Spinal cord (tissue), 9 donors: ENCODE measurements at regions not wholly inside any gene's neighbourhood (a gene's known extent, or its start where the extent isn't known, plus 50 kb on each side); places are given as distances from the start of the nearest gene placed in this dataset.
"Not testable (repeated sequence)": the region's sequence is repeated elsewhere in the genome, so short reads cannot be mapped to it uniquely, and the experiment has no call there.

Source experiments
- DNase-seq, 6 donors: peaks; one replicate each; pipeline versions ENCODE4 v3.0.0 to v3.0.0-alpha.2; 2013 to 2015; ENCODE audit warnings: low spot score in 6 of 6, low read depth in 4 of 6
- H3K27ac ChIP-seq: one replicate; pipeline ENCODE4 v1.5.1; 2013; ENCODE audit warnings: low read depth, low read length, control low read depth
- H3K27me3 ChIP-seq: one replicate; pipeline ENCODE4 v1.6.1; 2013; ENCODE audit warnings: low read length; ENCODE audit not compliant: control insufficient read depth, insufficient read depth
- H3K36me3 ChIP-seq: one replicate; pipeline ENCODE4 v1.6.1; 2013; ENCODE audit warnings: low read length; ENCODE audit not compliant: control insufficient read depth, insufficient read depth
- H3K4me1 ChIP-seq: one replicate; pipeline ENCODE4 v1.6.1; 2013; ENCODE audit warnings: low read length; ENCODE audit not compliant: control insufficient read depth, insufficient read depth
- H3K4me3 ChIP-seq: one replicate; pipeline ENCODE4 v1.5.1; 2013; ENCODE audit warnings: low read depth, low read length, control low read depth
- H3K9me3 ChIP-seq: one replicate; pipeline ENCODE4 v1.6.1; 2013; ENCODE audit warnings: low read length; ENCODE audit not compliant: control insufficient read depth, insufficient read depth
- WGBS: methylation state at CpG from one replicate; pipeline ENCODE4 v1.1.5; 2013; ENCODE audit warnings: missing lambda C conversion rate; ENCODE audit not compliant: insufficient coverage; 5-methylcytosine and 5-hydroxymethylcytosine counted together
- donor health status: healthy.

DNA sequence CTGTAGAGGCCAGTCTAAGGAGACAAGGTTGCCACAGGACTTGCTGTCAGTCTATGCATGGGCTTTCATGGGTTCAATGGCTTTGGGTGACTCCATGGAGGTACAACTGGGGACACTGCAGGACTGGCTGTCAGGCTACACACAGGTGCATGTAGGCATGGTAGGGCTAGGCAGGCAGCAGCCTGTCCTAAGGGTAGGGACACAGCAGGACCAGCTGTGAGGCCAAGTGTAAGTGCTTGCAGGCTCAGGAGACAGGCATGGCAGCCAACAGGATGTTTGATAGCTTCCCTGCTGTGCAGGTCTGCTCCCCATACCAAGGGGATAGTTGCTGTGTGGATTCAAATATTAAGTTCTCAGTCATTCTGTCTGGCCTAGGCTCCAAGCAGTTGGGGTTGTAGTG, 181.0 kb upstream of the NPY start:
- H3K27ac ChIP-seq = no peak overlapping the region
- H3K9me3 ChIP-seq = peaks cover 1% of the 10 kb centered on the region
- no peaks in the 10 kb centered on the region for H3K36me3 ChIP-seq
- H3K4me3 ChIP-seq = no peak overlapping the region
- no peak for DNase-seq
- H3K4me1 ChIP-seq = no peaks in the 10 kb centered on the region
- H3K27me3 ChIP-seq = no peaks in the 10 kb centered on the region

DNA sequence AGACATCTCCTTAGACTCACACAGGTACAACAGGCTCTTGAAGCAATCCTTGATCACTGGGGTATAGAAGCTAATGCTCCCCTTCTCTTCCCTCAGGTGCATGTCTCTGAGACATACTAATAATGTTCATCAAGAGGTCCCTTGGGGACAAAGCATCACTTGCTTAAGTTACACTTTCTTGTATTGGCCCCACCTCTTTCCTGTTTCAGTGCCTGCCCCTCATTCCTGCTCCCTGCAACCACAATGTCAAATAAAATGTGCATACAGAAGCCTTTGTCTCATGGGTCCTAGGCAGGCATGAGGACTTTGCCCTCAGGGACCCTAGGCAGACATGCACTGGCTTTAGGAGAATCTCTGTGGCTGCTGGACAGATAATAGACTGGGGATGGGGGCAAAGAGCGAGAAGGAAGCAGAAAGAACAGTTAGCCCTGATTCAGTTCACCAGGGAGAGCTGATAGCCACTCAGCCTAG, 175.0 kb upstream of the NPY start:
- H3K27me3 ChIP-seq = no peaks in the 10 kb centered on the region
- H3K9me3 ChIP-seq = no peaks in the 10 kb centered on the region
- no peaks in the 10 kb centered on the region for H3K36me3 ChIP-seq
- H3K27ac ChIP-seq = no peak overlapping the region
- 94% methylated on average over 1 of the region's 1 CpG for WGBS
- no peak for DNase-seq
- no peaks in the 10 kb centered on the region for H3K4me1 ChIP-seq
- no peak overlapping the region for H3K4me3 ChIP-seq

DNA sequence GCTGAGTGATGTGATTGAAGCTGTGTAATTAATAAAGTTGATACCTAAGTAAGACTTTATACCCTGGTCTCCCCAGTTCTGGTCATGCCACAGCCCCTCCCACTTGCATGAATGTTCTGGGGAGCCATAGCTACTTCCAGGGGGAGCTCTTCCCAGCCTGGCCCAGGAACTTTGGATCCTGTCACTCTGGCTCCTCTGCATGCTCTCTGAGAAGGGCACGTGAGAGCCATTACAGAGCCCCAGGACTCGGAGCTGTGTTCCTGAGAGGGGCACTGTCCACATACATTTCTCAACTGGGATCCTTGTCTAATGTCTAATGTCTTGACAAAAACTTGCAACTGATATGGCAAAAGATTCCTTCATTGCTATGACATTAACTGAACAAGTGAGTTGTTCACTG, 173.9 kb upstream of the NPY start:
- no peaks in the 10 kb centered on the region for H3K9me3 ChIP-seq
- H3K4me3 ChIP-seq = no peak overlapping the region
- no peak overlapping the region for H3K27ac ChIP-seq
- H3K4me1 ChIP-seq = no peaks in the 10 kb centered on the region
- 78% methylated on average over 2 of the region's 2 CpGs for WGBS
- no peaks in the 10 kb centered on the region for H3K27me3 ChIP-seq
- no peaks in the 10 kb centered on the region for H3K36me3 ChIP-seq
- no peak for DNase-seq

DNA sequence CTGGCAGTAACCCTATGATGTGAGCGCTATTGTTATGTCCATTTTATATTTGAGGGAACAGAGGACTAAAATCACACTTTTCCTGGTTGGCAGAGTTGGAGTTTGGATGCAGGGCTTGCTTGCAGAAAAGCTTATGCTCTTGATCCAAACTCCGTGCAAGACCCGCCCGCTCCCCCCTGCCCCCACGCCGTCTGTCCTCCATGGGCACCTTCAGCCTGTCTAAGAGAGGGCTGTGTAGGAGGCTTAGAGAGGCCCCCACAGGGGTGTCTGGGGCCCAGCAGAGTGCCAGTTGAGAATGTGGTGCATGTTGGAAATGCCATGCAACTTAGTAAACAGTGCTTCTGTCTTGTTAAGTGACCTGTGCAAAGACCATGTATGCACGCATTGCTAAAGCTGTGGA, 170.5 kb upstream of the NPY start:
- 90% methylated on average over 7 of the region's 7 CpGs for WGBS
- Histone ChIP-seq H3K9me3 (no peaks in the 10 kb centered on the region), H3K36me3 (no peaks in the 10 kb centered on the region), H3K27ac (no peak overlapping the region), H3K27me3 (no peaks in the 10 kb centered on the region), H3K4me1 (no peaks in the 10 kb centered on the region), H3K4me3 (no peak overlapping the region)
- no peak for DNase-seq

DNA sequence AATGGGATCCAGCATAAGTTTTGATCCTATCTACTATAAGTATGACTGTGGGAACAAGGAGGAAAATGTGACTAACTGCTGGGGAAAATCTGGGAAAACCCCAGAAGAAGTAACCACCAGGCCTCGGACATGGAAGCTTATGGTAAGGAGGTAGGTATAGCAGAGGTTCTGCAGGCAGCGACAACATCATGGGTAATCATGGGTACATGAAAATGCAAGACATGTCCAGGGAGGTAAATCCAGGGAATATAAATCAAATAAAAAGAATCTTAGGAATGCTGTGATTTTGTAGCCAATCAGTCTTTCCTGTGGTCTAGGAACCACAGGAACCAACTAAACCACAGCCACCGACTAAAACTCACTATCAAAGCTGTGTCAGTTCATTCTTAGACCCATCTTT, 168.3 kb upstream of the NPY start:
- 92% methylated on average over 1 of the region's 3 CpGs for WGBS
- no peak for DNase-seq

DNA sequence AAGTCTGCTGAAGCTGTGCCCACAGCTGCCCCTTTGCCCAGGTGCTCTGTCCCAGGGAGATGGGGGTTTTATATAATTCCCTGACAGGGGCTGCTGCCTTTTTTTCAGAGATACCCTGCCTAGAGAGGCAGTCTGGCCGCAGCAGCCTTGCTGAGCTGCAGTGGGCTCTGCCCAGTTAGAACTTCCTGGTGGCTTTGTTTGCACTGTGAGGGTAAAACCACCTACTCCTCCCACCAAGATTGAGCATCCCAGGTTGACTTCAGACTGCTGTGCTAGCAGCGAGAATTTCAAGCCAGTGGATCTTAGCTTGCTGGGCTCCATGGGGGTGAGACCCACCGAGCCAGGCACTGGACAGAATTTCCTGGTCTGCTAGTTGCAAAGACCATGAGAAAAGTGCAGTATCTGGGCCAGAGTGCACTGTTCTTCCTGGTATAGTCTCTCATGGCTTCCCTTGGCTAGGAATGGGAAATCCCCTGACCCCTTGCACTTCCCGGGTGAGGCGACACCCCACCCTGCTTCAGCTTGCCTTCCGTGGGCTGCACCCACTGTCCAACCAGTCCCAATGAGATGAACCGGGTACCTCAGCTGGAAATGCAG, 166.0 kb upstream of the NPY start:
- H3K4me1 ChIP-seq, DNase-seq, H3K36me3 ChIP-seq, H3K27ac ChIP-seq, H3K27me3 ChIP-seq, H3K9me3 ChIP-seq, H3K4me3 ChIP-seq: not testable (repeated sequence)
- 95% methylated on average over 7 of the region's 7 CpGs for WGBS

More for the DNA sequence above, 168.3 kb upstream of the NPY start:
- Histone ChIP-seq H3K27ac (no peak overlapping the region), H3K4me3 (no peak overlapping the region), H3K4me1 (no peaks in the 10 kb centered on the region), H3K27me3 (no peaks in the 10 kb centered on the region), H3K9me3 (no peaks in the 10 kb centered on the region), H3K36me3 (no peaks in the 10 kb centered on the region)

DNA sequence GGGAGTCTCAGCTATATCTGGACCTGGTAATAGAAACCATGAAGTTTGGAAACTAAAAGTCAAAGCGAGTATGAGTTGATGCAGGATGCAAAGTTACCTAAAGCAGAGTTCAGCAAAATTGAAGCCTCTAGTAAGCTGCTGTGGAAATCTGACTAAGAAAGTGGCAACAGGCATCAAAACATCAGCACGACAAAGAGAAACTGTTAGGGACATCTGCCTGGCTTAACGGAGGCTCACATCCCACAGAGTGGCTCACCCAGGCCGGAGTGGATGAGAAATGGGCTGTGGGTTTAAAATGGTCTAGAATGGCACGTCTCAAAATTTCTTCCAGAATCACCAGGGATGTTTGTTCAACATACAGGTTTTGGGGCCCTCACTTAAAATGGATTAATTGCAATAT, 164.1 kb upstream of the NPY start:
- Histone ChIP-seq H3K36me3 (no peaks in the 10 kb centered on the region), H3K4me1 (no peaks in the 10 kb centered on the region), H3K4me3 (no peak overlapping the region), H3K27ac (no peak overlapping the region), H3K9me3 (no peaks in the 10 kb centered on the region), H3K27me3 (no peaks in the 10 kb centered on the region)
- 96% methylated on average over 1 of the region's 5 CpGs for WGBS
- DNase-seq = no peak

DNA sequence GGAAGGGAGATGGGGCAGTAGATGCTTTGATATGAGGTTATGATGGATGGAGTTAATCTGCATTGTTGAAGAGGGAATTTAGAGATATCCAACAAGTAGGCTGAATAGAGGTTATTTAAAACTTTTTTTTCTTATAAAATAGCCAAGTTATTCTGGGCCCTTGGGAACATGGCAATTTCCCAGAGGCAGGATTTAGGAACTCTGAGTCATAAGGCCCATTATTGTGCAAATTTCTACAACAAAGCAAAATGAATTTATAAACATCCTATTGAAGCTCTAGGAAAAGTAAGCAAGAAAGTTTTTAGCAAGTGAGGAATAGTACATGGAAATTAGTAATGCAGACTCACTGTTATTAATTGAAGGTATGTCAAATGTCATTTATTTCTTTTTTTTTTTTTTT, 160.9 kb upstream of the NPY start:
- H3K27ac ChIP-seq = no peak overlapping the region
- DNase-seq = no peak

DNA sequence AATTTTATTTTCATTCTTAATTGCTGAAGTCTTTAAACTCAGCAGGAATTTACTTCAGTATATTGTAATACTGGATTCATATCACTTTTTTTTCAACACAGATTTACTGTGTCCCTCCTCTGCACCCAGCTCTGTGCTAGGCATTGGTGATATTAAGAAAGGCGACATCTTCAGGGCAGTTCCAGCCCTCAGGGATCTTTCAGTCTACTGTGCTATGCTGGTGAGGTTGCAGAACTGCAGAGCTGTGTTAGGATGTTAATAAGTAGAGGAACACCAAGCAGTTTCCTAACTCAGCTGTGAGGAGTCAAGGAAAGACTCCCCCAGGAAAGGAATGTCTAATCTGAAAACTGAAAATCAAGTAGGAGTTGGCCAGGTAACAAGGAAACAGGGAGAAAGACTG, 158.2 kb upstream of the NPY start:
- H3K27ac ChIP-seq = no peak overlapping the region
- DNase-seq = no peak
- H3K27me3 ChIP-seq = no peaks in the 10 kb centered on the region
- H3K9me3 ChIP-seq = no peaks in the 10 kb centered on the region
- H3K4me3 ChIP-seq = no peak overlapping the region
- H3K36me3 ChIP-seq = no peaks in the 10 kb centered on the region
- WGBS = no CpG with 5 or more reads among the region's 1 CpG
- H3K4me1 ChIP-seq = no peaks in the 10 kb centered on the region

More for the DNA sequence above, 160.9 kb upstream of the NPY start:
- H3K4me3 ChIP-seq = no peak overlapping the region
- H3K4me1 ChIP-seq = no peaks in the 10 kb centered on the region
- H3K27me3 ChIP-seq = no peaks in the 10 kb centered on the region
- no peaks in the 10 kb centered on the region for H3K9me3 ChIP-seq
- H3K36me3 ChIP-seq = no peaks in the 10 kb centered on the region

DNA sequence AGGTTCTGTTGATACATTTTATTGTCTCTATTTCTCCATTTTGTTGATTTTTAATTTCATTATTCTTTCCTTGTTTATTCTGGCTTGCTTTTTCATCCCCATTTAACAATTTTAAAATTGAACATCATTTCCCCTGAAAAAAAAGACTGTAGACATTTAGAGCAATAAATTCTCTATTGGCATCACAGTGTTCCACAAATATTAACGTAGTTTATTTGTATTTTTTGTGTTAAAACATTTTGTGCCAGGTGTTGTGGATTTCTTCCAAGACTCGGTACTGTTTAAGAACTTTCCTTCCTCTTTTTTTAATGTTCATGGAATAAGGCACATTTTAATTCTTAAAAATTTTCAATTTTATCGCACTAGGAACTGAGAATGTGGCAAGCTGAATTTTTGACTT, 156.1 kb upstream of the NPY start:
- DNase-seq = no peak
- H3K27ac ChIP-seq = no peak overlapping the region
- no peaks in the 10 kb centered on the region for H3K36me3 ChIP-seq
- H3K4me1 ChIP-seq = no peaks in the 10 kb centered on the region
- no CpG with 5 or more reads among the region's 3 CpGs for WGBS
- no peaks in the 10 kb centered on the region for H3K9me3 ChIP-seq
- H3K27me3 ChIP-seq = no peaks in the 10 kb centered on the region
- no peak overlapping the region for H3K4me3 ChIP-seq
